Fibroblast of lung (primary cell): ENCODE measurements at regions not wholly inside any gene's neighbourhood (a gene's known extent, or its start where the extent isn't known, plus 50 kb on each side); places are given as distances from the start of the nearest gene placed in this dataset.

Source experiments
- CTCF ChIP-seq, 2 donors: IDR thresholded peaks in 1 of 2; conservative IDR thresholded peaks in 1 of 2; 1 replicate in 1 of 2; 2 replicates in 1 of 2; pipeline ENCODE4 v1.5.1; 2011 to 2012; ENCODE audit warnings: low read length in 2 of 2, control low read depth in 1 of 2, inconsistent platforms in 1 of 2, low read depth in 1 of 2, mild to moderate bottlenecking in 1 of 2
- EZH2 ChIP-seq: IDR thresholded peaks from 2 replicates; pipeline ENCODE4 v1.5.1; 2012; ENCODE audit warnings: low read length, control low read depth, mild to moderate bottlenecking; ENCODE audit errors: missing control alignments

- TF ChIP-seq EZH2 (no peak), CTCF (conservative IDR thresholded peaks at IDR 0.05 in 1 of 2, IDR thresholded peaks at IDR 0.05 in 1 of 2; ENCODE audit: low read depth in 1 of 2, low read length in 2 of 2) (no peak)
These were observed 245.1 kb downstream of the SOX11 start for GRCh38 chr2:5937321-5937720.
